Pancreas (tissue), 10 donors: ENCODE measurements at regions not wholly inside any gene's neighbourhood (a gene's known extent, or its start where the extent isn't known, plus 50 kb on each side); places are given as distances from the start of the nearest gene placed in this dataset.

Source experiments
- ATAC-seq, 4 donors: fragments of 200-7000 bp; cut with Tn5 transposase; one replicate each; pipeline versions ENCODE4 v1.8.0 to v1.9.1; 2020; ENCODE audit warnings: mild to moderate bottlenecking in 4 of 4, moderate library complexity in 4 of 4
- DNase-seq, 6 donors: peaks; one replicate each; pipeline ENCODE4 v3.0.0-alpha.2; 2020
- FAIRE-seq: peaks from 2 replicates; lab custom pipeline; 2012; peaks lifted over from hg19 to GRCh38; lab: Jason Lieb, UNC
- H3K27ac ChIP-seq, 4 donors: fragments of 200-600 bp; sonication (generic); 1 replicate in 3 of 4; 2 replicates in 1 of 4; pipeline versions ENCODE4 v1.5.0 to v1.8.0; 2020
- H3K27me3 ChIP-seq, 4 donors: fragments of 200-600 bp; one replicate each; pipeline ENCODE4 v1.8.0; 2021
- H3K36me3 ChIP-seq, 3 donors: fragments of 200-600 bp; sonication (generic) in 1 of 3; one replicate each; pipeline versions ENCODE4 v1.5.0 to v1.8.0; 2020 to 2021
- H3K4me1 ChIP-seq, 3 donors: fragments of 200-600 bp; one replicate each; pipeline ENCODE4 v1.8.0; 2021
- H3K4me3 ChIP-seq, 4 donors: fragments of 200-600 bp; sonication (generic) in 2 of 4; one replicate each; pipeline versions ENCODE4 v1.5.0 to v1.8.0; 2020 to 2021
- H3K9me3 ChIP-seq, 4 donors: fragments of 200-600 bp; one replicate each; pipeline ENCODE4 v1.8.0; 2021
- CTCF ChIP-seq, 4 donors: fragments of 200-600 bp; sonication (generic) in 3 of 4; IDR thresholded peaks; one replicate each; pipeline versions ENCODE4 v1.5.0 to v1.8.0; 2021; ENCODE audit warnings: antibody characterized with exemption in 4 of 4
- WGBS, 2 donors: extraction: QIAGEN DNeasy Blood & Tissue Kit; methylation state at CpG; one replicate each; pipeline ENCODE4 v1.1.7; 2013; 5-methylcytosine and 5-hydroxymethylcytosine counted together
- intact Hi-C, 3 donors: fragments of 100-400 bp; cut with DNase I; formaldehyde crosslinking; loops; one replicate each; pipeline versions ENCODE4 v1.11.1 to v1.14.2; 2022
- donor health status: healthy with polysubstance abuse.
- donor health status: DM: no; HTN: no; CAD: no; lungs with moderate emphysema.
- donor health status: DM: no; HTN: no; CAD: no.
- donor health status: control.
- donor health status: control.
- donor health status: Bipolar disorder and iron deficiency.
- donor health status: DM: yes; HTN: yes; CAD: no.
- donor health status: DM: no; HTN: no; CAD: no.
- donor health status: DM: no; HTN: no; CAD: no.
- donor health status: DM: yes; HTN: yes; CAD: no.

GRCh38 chr1:5376538-5377247 is 615.5 kb downstream of the NPHP4 start:
- TF ChIP-seq CTCF (IDR thresholded peaks at IDR 0.05) = no peak
- FAIRE-seq (no peak), DNase-seq (no peak), ATAC-seq (no peak)
- Histone ChIP-seq H3K4me3 (no peak overlapping the region), H3K27ac (no peak overlapping the region), H3K4me1 (no peaks in the 10 kb centered on the region), H3K9me3 (no peaks in the 10 kb centered on the region), H3K27me3 (no peaks in the 10 kb centered on the region), H3K36me3 (no peaks in the 10 kb centered on the region)
- intact Hi-C loops = no loop called here
- WGBS, 2 donors = 67 to 84% methylated on average over 6 of the region's 6 CpGs

DNA sequence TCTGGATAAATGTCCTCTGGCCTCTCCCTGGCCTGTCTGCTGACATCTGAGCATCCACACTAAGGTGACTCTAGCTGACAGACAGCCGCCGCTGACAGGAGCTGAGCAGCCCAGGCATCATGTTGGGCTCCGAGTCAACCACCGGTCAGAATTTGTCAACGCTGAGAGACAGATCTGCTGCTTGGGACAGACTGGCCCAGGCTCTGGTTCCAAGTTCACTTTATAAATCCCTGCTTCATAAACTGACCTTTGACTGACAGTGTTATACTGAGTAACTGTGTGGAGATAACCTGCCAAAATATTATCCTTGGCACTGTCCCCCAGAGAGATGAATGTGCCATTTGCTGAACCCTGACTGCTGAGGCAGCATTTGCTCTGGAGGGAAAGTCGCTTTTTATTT is 616.7 kb downstream of the NPHP4 start:
- no peaks in the 10 kb centered on the region for H3K27me3 ChIP-seq
- no peaks in the 10 kb centered on the region for H3K9me3 ChIP-seq
- intact Hi-C loops = no loop called here
- no peak for ATAC-seq
- no peak for TF ChIP-seq CTCF (IDR thresholded peaks at IDR 0.05)
- H3K4me1 ChIP-seq = no peaks in the 10 kb centered on the region
- DNase-seq = no peak
- FAIRE-seq = no peak
- no peaks in the 10 kb centered on the region for H3K36me3 ChIP-seq
- 70 to 73% methylated on average over 6 of the region's 6 CpGs for WGBS, 2 donors
- no peak overlapping the region for H3K4me3 ChIP-seq
- H3K27ac ChIP-seq = no peak overlapping the region

DNA sequence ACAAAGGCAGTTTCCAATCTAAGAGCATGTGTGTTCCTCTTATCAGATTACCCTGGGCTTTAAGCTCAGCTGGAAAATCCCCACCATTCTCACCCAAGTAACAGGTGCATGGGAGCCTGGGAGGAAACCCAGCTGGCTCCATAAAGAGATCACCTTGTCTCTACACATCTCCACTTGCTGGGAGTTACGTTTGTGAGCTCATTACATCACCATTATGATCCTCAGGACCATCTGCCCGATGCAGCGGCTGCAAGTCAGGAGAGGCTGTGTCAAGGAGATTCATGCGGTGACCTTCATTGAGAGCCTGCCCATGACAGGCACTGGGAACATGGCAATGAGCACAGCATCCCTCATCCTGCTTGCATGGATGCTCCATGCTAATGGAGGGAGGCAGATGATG is 618.0 kb downstream of the NPHP4 start:
- ATAC-seq = no peak
- Histone ChIP-seq H3K27ac (no peak overlapping the region), H3K4me1 (no peaks in the 10 kb centered on the region), H3K4me3 (no peak overlapping the region), H3K36me3 (no peaks in the 10 kb centered on the region), H3K27me3 (no peaks in the 10 kb centered on the region), H3K9me3 (no peaks in the 10 kb centered on the region)
- DNase-seq = no peak
- TF ChIP-seq CTCF (IDR thresholded peaks at IDR 0.05) = no peak
- FAIRE-seq = no peak
- WGBS, 2 donors = 61 to 66% methylated on average over 4 of the region's 4 CpGs
- intact Hi-C loops = no loop called here

- ATAC-seq (no peak), DNase-seq (no peak), FAIRE-seq (no peak)
- Histone ChIP-seq H3K27me3 (no peaks in the 10 kb centered on the region), H3K36me3 (no peaks in the 10 kb centered on the region), H3K9me3 (no peaks in the 10 kb centered on the region), H3K4me1 (no peaks in the 10 kb centered on the region), H3K4me3 (no peak overlapping the region), H3K27ac (no peak overlapping the region)
- 62 to 66% methylated on average over 4 of the region's 4 CpGs for WGBS, 2 donors
- no peak for TF ChIP-seq CTCF (IDR thresholded peaks at IDR 0.05)
- intact Hi-C loops = no loop called here
These were observed 618.9 kb downstream of the NPHP4 start for GRCh38 chr1:5373281-5373680.

GRCh38 chr1:5371270-5371669 is 621.0 kb downstream of the NPHP4 start:
- no peak overlapping the region for H3K4me3 ChIP-seq
- intact Hi-C loops = no loop called here
- H3K36me3 ChIP-seq = no peaks in the 10 kb centered on the region
- ATAC-seq (no peak), DNase-seq (no peak), FAIRE-seq (no peak)
- 50 to 56% methylated on average over 7 of the region's 7 CpGs for WGBS, 2 donors
- no peaks in the 10 kb centered on the region for H3K27me3 ChIP-seq
- no peaks in the 10 kb centered on the region for H3K9me3 ChIP-seq
- no peaks in the 10 kb centered on the region for H3K4me1 ChIP-seq
- no peak overlapping the region for H3K27ac ChIP-seq
- TF ChIP-seq CTCF (IDR thresholded peaks at IDR 0.05) = no peak
